ENCODE measurements at regions not wholly inside any gene's neighbourhood (a gene's known extent, or its start where the extent isn't known, plus 50 kb on each side); places are given as distances from the start of the nearest gene placed in this dataset.

DNA sequence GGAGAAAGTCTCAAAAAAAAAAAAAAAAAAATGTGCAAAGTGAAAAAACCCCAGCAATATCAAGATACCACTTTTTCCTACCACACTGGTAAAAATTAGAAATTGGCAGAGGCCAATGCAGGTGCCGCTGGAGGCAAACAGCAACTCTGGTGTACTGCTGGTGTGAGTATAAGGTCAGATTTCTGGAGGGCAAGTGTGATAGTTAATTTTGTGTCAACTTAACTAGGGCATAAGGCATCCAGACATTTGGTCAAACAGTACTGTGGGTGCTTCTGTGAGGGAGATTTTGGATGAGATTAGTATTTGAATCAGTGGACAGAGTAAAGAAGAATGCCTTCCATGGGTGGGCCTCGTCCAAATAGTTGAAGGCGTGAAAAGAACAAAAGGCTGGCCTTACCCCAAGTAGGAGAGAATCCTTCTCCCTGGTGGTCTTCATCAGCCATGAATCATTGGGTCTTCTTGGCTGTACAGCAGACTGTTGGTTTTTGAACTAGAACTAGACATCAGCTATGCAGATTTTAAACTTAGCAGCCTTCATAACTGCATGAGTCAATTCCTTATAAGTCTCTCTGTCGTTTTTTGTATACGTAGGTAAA is 52.8 kb upstream of the FHL2 start:
- no peak overlapping the region for H3K4me3 ChIP-seq (ENCODE audit: low read length)
- H3K27ac ChIP-seq (ENCODE audit: low read length): no peak overlapping the region
- no peak for DNase-seq (ENCODE audit: low read depth, low spot score)
- H3K9me3 ChIP-seq (ENCODE audit: control insufficient read depth, insufficient read depth, low read length): no peaks in the 10 kb centered on the region
- H3K27me3 ChIP-seq (ENCODE audit: control insufficient read depth, insufficient read depth, low read length): no peaks in the 10 kb centered on the region
- no peaks in the 10 kb centered on the region for H3K36me3 ChIP-seq (ENCODE audit: control insufficient read depth, insufficient read depth, low read length)
- H3K4me1 ChIP-seq (ENCODE audit: control insufficient read depth, insufficient read depth, low read length): no peaks in the 10 kb centered on the region
- no CpG with 5 or more reads among the region's 5 CpGs for WGBS (ENCODE audit: insufficient coverage, insufficient read length)

DNA sequence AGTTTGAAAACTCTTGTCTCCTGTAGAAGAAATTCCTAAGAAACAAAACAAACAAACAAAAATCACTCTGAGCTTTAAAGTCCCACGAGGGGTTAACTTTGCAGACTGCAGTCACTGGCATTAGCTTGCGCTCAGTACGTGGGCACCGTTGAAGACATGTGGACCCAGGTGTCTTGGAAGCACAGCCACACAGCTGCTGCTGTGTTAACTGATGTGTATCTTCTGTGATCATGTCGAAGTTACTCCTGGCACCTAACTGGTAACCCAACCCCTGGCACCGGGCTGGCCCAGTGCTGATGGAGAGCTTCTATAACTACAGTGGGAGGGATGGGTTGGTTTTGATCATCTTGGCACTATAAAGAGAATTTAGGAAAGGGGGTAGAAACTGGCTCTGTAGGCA is 51.6 kb upstream of the FHL2 start:
- H3K9me3 ChIP-seq (ENCODE audit: control insufficient read depth, insufficient read depth, low read length): no peaks in the 10 kb centered on the region
- no peak overlapping the region for H3K27ac ChIP-seq (ENCODE audit: low read length)
- WGBS (ENCODE audit: insufficient coverage, insufficient read length): no CpG with 5 or more reads among the region's 6 CpGs
- no peak for DNase-seq (ENCODE audit: low read depth, low spot score)
- H3K27me3 ChIP-seq (ENCODE audit: control insufficient read depth, insufficient read depth, low read length): no peaks in the 10 kb centered on the region
- H3K36me3 ChIP-seq (ENCODE audit: control insufficient read depth, insufficient read depth, low read length): no peaks in the 10 kb centered on the region
- H3K4me1 ChIP-seq (ENCODE audit: control insufficient read depth, insufficient read depth, low read length): no peaks in the 10 kb centered on the region
- no peak overlapping the region for H3K4me3 ChIP-seq (ENCODE audit: low read length)

DNA sequence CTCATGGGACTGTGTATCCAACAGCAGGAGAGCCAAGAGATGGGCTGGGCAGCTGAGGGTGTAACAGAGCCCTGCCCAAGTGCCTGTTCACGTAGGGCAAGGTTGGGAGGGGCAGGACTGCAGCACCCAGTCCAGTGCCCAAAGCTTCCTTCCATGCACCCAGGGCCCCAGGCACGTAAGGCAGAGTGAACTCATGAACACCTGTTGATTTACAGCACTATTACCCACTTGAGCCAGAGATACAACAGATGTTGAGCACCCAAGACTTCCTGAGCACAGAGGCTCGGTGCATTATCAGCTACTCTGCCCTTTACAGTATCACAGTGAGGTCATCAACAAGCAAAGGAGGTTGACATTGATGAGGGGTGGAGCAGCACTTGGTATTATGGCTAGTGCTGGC is 50.2 kb upstream of the FHL2 start:
- Histone ChIP-seq H3K27ac (ENCODE audit: low read length) (no peak overlapping the region), H3K9me3 (ENCODE audit: control insufficient read depth, insufficient read depth, low read length) (no peaks in the 10 kb centered on the region), H3K4me3 (ENCODE audit: low read length) (no peak overlapping the region), H3K36me3 (ENCODE audit: control insufficient read depth, insufficient read depth, low read length) (no peaks in the 10 kb centered on the region), H3K27me3 (ENCODE audit: control insufficient read depth, insufficient read depth, low read length) (no peaks in the 10 kb centered on the region), H3K4me1 (ENCODE audit: control insufficient read depth, insufficient read depth, low read length) (no peaks in the 10 kb centered on the region)
- WGBS (ENCODE audit: insufficient coverage, insufficient read length): no CpG with 5 or more reads among the region's 3 CpGs
- no peak for DNase-seq (ENCODE audit: low read depth, low spot score)

Data from iPS DF 6.9 (cell line).